Panc1 (cell line): ENCODE measurements at regions not wholly inside any gene's neighbourhood (a gene's known extent, or its start where the extent isn't known, plus 50 kb on each side); places are given as distances from the start of the nearest gene placed in this dataset.

Experiments
- CTCF ChIP-seq: fragments of 450-650 bp; IDR thresholded peaks from 2 replicates; pipeline ENCODE4 v1.5.1; 2017; ENCODE audit warnings: mild to moderate bottlenecking
- POLR2AphosphoS5 ChIP-seq: IDR thresholded peaks from 2 replicates; pipeline ENCODE4 v1.6.1; 2012; ENCODE audit warnings: mild to moderate bottlenecking, low read depth, low read length, moderate library complexity
- SIN3A ChIP-seq: IDR thresholded peaks from 2 replicates; pipeline ENCODE4 v1.6.1; 2012; ENCODE audit warnings: low read depth, mild to moderate bottlenecking, low read length, moderate library complexity, borderline replicate concordance; ENCODE audit not compliant: insufficient read depth

GRCh38 chr13:105329359-105329758, 1206.1 kb downstream of the EFNB2 start:
- TF ChIP-seq CTCF (no peak), POLR2AphosphoS5 (no peak), SIN3A (no peak)
